Right ventricle myocardium superior (tissue), 1 donor: ENCODE measurements at regions not wholly inside any gene's neighbourhood (a gene's known extent, or its start where the extent isn't known, plus 50 kb on each side); places are given as distances from the start of the nearest gene placed in this dataset.
"Not testable (repeated sequence)": the region's sequence is repeated elsewhere in the genome, so short reads cannot be mapped to it uniquely, and the experiment has no call there.

Experiments used
- ATAC-seq: fragments of 200-7000 bp; cut with Tn5 transposase; one replicate; pipeline ENCODE4 v1.9.1; 2020; ENCODE audit warnings: mild to moderate bottlenecking; ENCODE audit not compliant: poor library complexity
- DNase-seq: peaks from one replicate; pipeline ENCODE4 v3.0.0-alpha.2; 2020
- intact Hi-C: fragments of 100-400 bp; cut with DNase I; formaldehyde crosslinking; loops from one replicate; pipeline ENCODE4 v1.11.2; 2022
- donor health status: DM: no; HTN: yes; CAD: no; lungs with severe emphysema.

- ATAC-seq, DNase-seq, intact Hi-C loops: not testable (repeated sequence)
Observed at GRCh38 chr7:65105650-65106203, 99.2 kb upstream of the ERV3-1 start.

- ATAC-seq, intact Hi-C loops, DNase-seq: not testable (repeated sequence)
Observed at GRCh38 chr7:65100499-65100898, 94.0 kb upstream of the ERV3-1 start.

- intact Hi-C loops, ATAC-seq, DNase-seq: not testable (repeated sequence)
Observed at GRCh38 chr7:65081669-65082055, 75.2 kb upstream of the ERV3-1 start.

- DNase-seq (peak; percentile 98), ATAC-seq (peak; percentile 100)
- intact Hi-C loops = not testable (repeated sequence)
Observed at GRCh38 chr7:65080799-65081668, 74.5 kb upstream of the ERV3-1 start.

GRCh38 chr7:65074959-65075358 lies 68.5 kb upstream of the ERV3-1 start:
- ATAC-seq, intact Hi-C loops, DNase-seq: not testable (repeated sequence)

GRCh38 chr7:65073160-65073559 lies 66.7 kb upstream of the ERV3-1 start:
- ATAC-seq, intact Hi-C loops: not testable (repeated sequence)

GRCh38 chr7:65071854-65072431 lies 65.5 kb upstream of the ERV3-1 start:
- intact Hi-C loops, ATAC-seq, DNase-seq: not testable (repeated sequence)

More at GRCh38 chr7:65073160-65073559, 66.7 kb upstream of the ERV3-1 start:
- not testable (repeated sequence) for DNase-seq

GRCh38 chr7:65069476-65069875 lies 63.0 kb upstream of the ERV3-1 start:
- DNase-seq, intact Hi-C loops, ATAC-seq: not testable (repeated sequence)

- DNase-seq, ATAC-seq, intact Hi-C loops: not testable (repeated sequence)
Observed at GRCh38 chr7:65062566-65062965, 56.1 kb upstream of the ERV3-1 start.

GRCh38 chr7:65059247-65059646 lies 52.8 kb upstream of the ERV3-1 start:
- intact Hi-C loops, DNase-seq, ATAC-seq: not testable (repeated sequence)
